Body of pancreas (tissue), 4 donors: ENCODE measurements at regions not wholly inside any gene's neighbourhood (a gene's known extent, or its start where the extent isn't known, plus 50 kb on each side); places are given as distances from the start of the nearest gene placed in this dataset.
A peak's percentile ranks its signal among the peaks of the same experiment; 100 is the strongest.

ENCODE experiments used
- ATAC-seq: fragments of 150-250 bp; one replicate; pipeline ENCODE4 v1.9.1; 2016
- DNase-seq, 4 donors: peaks; one replicate each; pipeline ENCODE4 v3.0.0-alpha.2; 2019
- H3K27ac ChIP-seq, 4 donors: fragments of 200-600 bp; sonication (generic); 1 replicate in 3 of 4; 2 replicates in 1 of 4; pipeline versions ENCODE4 v1.5.1 to v1.6.1; 2016 to 2019; ENCODE audit warnings: mild to moderate bottlenecking in 1 of 4, mixed read lengths in 1 of 4, moderate library complexity in 1 of 4
- H3K27me3 ChIP-seq, 2 donors: fragments of 200-600 bp; sonication (generic); one replicate each; pipeline ENCODE4 v1.6.0; 2016; ENCODE audit warnings: mild to moderate bottlenecking in 1 of 2
- H3K36me3 ChIP-seq, 2 donors: fragments of 200-600 bp; sonication (generic); replicated peaks in 1 of 2; 2 replicates each; pipeline ENCODE4 v1.5.1; 2016; ENCODE audit warnings: low read depth in 2 of 2; ENCODE audit not compliant: insufficient read depth in 1 of 2
- H3K4me1 ChIP-seq: fragments of 200-600 bp; sonication (generic); one replicate; pipeline ENCODE4 v1.6.0; 2016
- H3K4me3 ChIP-seq, 2 donors: fragments of 200-600 bp; sonication (generic); 1 replicate in 1 of 2; 2 replicates in 1 of 2; pipeline ENCODE4 v1.5.1; 2016 to 2019
- H3K9me3 ChIP-seq, 3 donors: fragments of 200-600 bp; sonication (generic); 1 replicate in 2 of 3; 2 replicates in 1 of 3; pipeline ENCODE4 v1.5.1; 2016
- CTCF ChIP-seq, 7 experiments: fragments of 450-650 bp in 4 of 7; fragments of 200-600 bp in 3 of 7; sonication (generic) in 3 of 7; IDR thresholded peaks; one replicate each; pipeline ENCODE4 v1.5.1; 2016 to 2019; ENCODE audit warnings: antibody characterized with exemption in 7 of 7
- POLR2A ChIP-seq, 3 donors: fragments of 450-650 bp; IDR thresholded peaks; one replicate each; pipeline ENCODE4 v1.6.1; 2016; ENCODE audit warnings: antibody characterized with exemption in 3 of 3, mild to moderate bottlenecking in 2 of 3
- WGBS, 2 donors: methylation state at CpG; one replicate each; pipeline ENCODE4 v1.1.5; 2017; 5-methylcytosine and 5-hydroxymethylcytosine counted together
- intact Hi-C: fragments of 100-400 bp; cut with DNase I; formaldehyde crosslinking; loops from one replicate; pipeline ENCODE4 v1.15.1; 2023

GRCh38 chr10:128528781-128529180 lies 402.6 kb upstream of the MKI67 start:
- no peak for ATAC-seq
- TF ChIP-seq POLR2A (IDR thresholded peaks at IDR 0.05) (no peak), CTCF (IDR thresholded peaks at IDR 0.05) (no peak)
- Histone ChIP-seq H3K27ac (no peak overlapping the region), H3K9me3 (no peaks in the 10 kb centered on the region), H3K4me1 (no peaks in the 10 kb centered on the region), H3K4me3 (no peak overlapping the region), H3K27me3 (no peaks in the 10 kb centered on the region), H3K36me3 (no peaks in the 10 kb centered on the region)
- no peak for DNase-seq
- intact Hi-C loops = no loop called here
- WGBS, 2 donors = 47 to 75% methylated on average over 10 to 11 of the region's 11 CpGs

- H3K9me3 ChIP-seq = no peaks in the 10 kb centered on the region
- 50 to 54% methylated on average over 6 of the region's 6 CpGs for WGBS, 2 donors
- no peak overlapping the region for H3K4me3 ChIP-seq
- H3K27ac ChIP-seq = no peak overlapping the region
- no peak for ATAC-seq
- H3K36me3 ChIP-seq = no peaks in the 10 kb centered on the region
- intact Hi-C loops = no loop called here
- H3K4me1 ChIP-seq = no peaks in the 10 kb centered on the region
- no peak for TF ChIP-seq POLR2A (IDR thresholded peaks at IDR 0.05)
- no peak for TF ChIP-seq CTCF (IDR thresholded peaks at IDR 0.05)
- H3K27me3 ChIP-seq = no peaks in the 10 kb centered on the region
- no peak for DNase-seq
Measured at GRCh38 chr10:128529225-128529624, 403.0 kb upstream of the MKI67 start.

- DNase-seq (no peak), ATAC-seq (no peak)
- intact Hi-C loops = no loop called here
- no peaks in the 10 kb centered on the region for H3K36me3 ChIP-seq
- H3K4me1 ChIP-seq = no peaks in the 10 kb centered on the region
- no peak overlapping the region for H3K4me3 ChIP-seq
- H3K9me3 ChIP-seq = no peaks in the 10 kb centered on the region
- 29 to 32% methylated on average over 5 of the region's 5 CpGs for WGBS, 2 donors
- H3K27ac ChIP-seq = no peak overlapping the region
- TF ChIP-seq CTCF (IDR thresholded peaks at IDR 0.05) (peak in 6 of 7 experiments; percentile 27 to 53 (median 36)), POLR2A (IDR thresholded peaks at IDR 0.05) (no peak)
- H3K27me3 ChIP-seq = no peaks in the 10 kb centered on the region
Measured at GRCh38 chr10:128530301-128530700, 404.1 kb upstream of the MKI67 start.

- DNase-seq = no peak
- no peak for ATAC-seq
- Histone ChIP-seq H3K36me3 (no peaks in the 10 kb centered on the region), H3K27ac (no peak overlapping the region), H3K4me3 (no peak overlapping the region), H3K4me1 (no peaks in the 10 kb centered on the region), H3K9me3 (no peaks in the 10 kb centered on the region), H3K27me3 (no peaks in the 10 kb centered on the region)
- intact Hi-C loops = no loop called here
- TF ChIP-seq CTCF (IDR thresholded peaks at IDR 0.05) (no peak), POLR2A (IDR thresholded peaks at IDR 0.05) (no peak)
- WGBS, 2 donors = 25 to 50% methylated on average over 2 of the region's 2 CpGs
Measured at GRCh38 chr10:128530946-128531345, 404.7 kb upstream of the MKI67 start.

GRCh38 chr10:128534686-128535085 lies 408.5 kb upstream of the MKI67 start:
- Histone ChIP-seq H3K27ac (no peak overlapping the region), H3K36me3 (no peaks in the 10 kb centered on the region), H3K4me1 (no peaks in the 10 kb centered on the region), H3K4me3 (no peak overlapping the region), H3K9me3 (no peaks in the 10 kb centered on the region), H3K27me3 (no peaks in the 10 kb centered on the region)
- intact Hi-C loops = no loop called here
- ATAC-seq (no peak), DNase-seq (no peak)
- WGBS, 2 donors = 46 to 51% methylated on average over 5 of the region's 5 CpGs
- no peak for TF ChIP-seq CTCF (IDR thresholded peaks at IDR 0.05)
- no peak for TF ChIP-seq POLR2A (IDR thresholded peaks at IDR 0.05)
